ENCODE measurements at regions not wholly inside any gene's neighbourhood (a gene's known extent, or its start where the extent isn't known, plus 50 kb on each side); places are given as distances from the start of the nearest gene placed in this dataset.

GRCh38 chr4:35933901-35934300 lies 310.4 kb downstream of the ARAP2 start:
- ATAC-seq, result peak; percentile 27; the same call in 2 of the 3 replicates
- TF ChIP-seq ZNF8 (CRISPR knock-in tag; IDR thresholded peaks at IDR 0.05), result no peak
- no peak for TF ChIP-seq SNAI2 (CRISPR knock-in tag; IDR thresholded peaks at IDR 0.05)
- no peak for TF ChIP-seq CSDC2 (CRISPR knock-in tag; IDR thresholded peaks at IDR 0.05)
- TF ChIP-seq, protein P1, sequence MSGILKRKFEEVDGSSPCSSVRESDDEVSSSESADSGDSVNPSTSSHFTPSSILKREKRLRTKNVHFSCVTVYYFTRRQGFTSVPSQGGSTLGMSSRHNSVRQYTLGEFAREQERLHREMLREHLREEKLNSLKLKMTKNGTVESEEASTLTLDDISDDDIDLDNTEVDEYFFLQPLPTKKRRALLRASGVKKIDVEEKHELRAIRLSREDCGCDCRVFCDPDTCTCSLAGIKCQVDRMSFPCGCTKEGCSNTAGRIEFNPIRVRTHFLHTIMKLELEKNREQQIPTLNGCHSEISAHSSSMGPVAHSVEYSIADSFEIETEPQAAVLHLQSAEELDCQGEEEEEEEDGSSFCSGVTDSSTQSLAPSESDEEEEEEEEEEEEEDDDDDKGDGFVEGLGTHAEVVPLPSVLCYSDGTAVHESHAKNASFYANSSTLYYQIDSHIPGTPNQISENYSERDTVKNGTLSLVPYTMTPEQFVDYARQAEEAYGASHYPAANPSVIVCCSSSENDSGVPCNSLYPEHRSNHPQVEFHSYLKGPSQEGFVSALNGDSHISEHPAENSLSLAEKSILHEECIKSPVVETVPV (CRISPR knock-in tag; IDR thresholded peaks at IDR 0.05), result no peak
- no peak for TF ChIP-seq ESRRG (CRISPR knock-in tag; IDR thresholded peaks at IDR 0.05)
- no peak for TF ChIP-seq TSHZ2 (CRISPR knock-in tag; IDR thresholded peaks at IDR 0.05)
- TF ChIP-seq ISL1 (CRISPR knock-in tag; IDR thresholded peaks at IDR 0.05), result no peak
- no peak for TF ChIP-seq GLIS3 (CRISPR knock-in tag; IDR thresholded peaks at IDR 0.05)
- TF ChIP-seq ARNTL (CRISPR knock-in tag; IDR thresholded peaks at IDR 0.05; ENCODE audit: borderline replicate concordance, low read depth), result no peak
- no peak for TF ChIP-seq TCF4 (CRISPR knock-in tag; IDR thresholded peaks at IDR 0.05; ENCODE audit: borderline replicate concordance)

DNA sequence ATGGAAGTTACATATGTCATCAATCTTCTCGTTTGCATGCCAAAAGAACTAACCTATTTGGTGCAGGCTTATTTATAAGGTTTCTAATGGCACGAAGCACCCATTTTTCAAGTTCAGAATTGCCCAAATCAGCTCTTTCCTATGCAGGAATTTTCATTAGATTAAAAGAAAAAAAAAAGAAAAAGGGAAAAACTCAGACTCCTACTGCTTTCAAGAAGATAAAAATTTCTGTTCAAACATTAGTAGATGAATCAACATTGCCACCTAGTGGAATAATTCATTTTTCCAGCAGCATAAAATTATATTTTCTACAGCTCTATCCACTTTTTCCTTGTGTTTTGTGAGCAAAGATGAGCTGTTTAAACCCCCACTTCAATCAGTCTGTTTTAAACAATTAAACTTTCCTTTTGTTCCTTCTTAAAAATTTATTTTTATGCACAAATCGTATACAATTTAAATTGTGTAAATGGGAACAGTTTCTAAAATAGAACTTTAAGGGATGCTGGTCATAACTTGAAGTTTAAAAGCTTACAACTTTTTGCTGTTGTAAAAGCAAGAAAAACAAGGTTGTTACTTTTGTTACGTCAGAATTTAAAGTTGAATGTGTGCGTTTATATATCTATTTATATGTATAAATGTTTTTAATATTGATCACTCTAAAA lies 309.9 kb downstream of the ARAP2 start:
- peak; percentile 63 for ATAC-seq
- TF ChIP-seq RARB (CRISPR knock-in tag; IDR thresholded peaks at IDR 0.05) (no peak), PPARA (CRISPR knock-in tag; IDR thresholded peaks at IDR 0.05; ENCODE audit: borderline replicate concordance) (no peak), SNAI2 (CRISPR knock-in tag; IDR thresholded peaks at IDR 0.05) (no peak), ZNF565 (CRISPR knock-in tag; conservative IDR thresholded peaks at IDR 0.05; ENCODE audit: low read depth) (no peak), TOX (CRISPR knock-in tag; IDR thresholded peaks at IDR 0.05; ENCODE audit: borderline replicate concordance) (no peak), ZNF70 (CRISPR knock-in tag; IDR thresholded peaks at IDR 0.05) (no peak), BACH2 (CRISPR knock-in tag; IDR thresholded peaks at IDR 0.05; ENCODE audit: borderline replicate concordance) (no peak), ESRRG (CRISPR knock-in tag; IDR thresholded peaks at IDR 0.05) (no peak), TSHZ2 (CRISPR knock-in tag; IDR thresholded peaks at IDR 0.05) (no peak), ARNTL (CRISPR knock-in tag; IDR thresholded peaks at IDR 0.05; ENCODE audit: borderline replicate concordance, low read depth) (no peak), GLIS3 (CRISPR knock-in tag; IDR thresholded peaks at IDR 0.05) (no peak), ZFP3 (CRISPR knock-in tag; IDR thresholded peaks at IDR 0.05) (no peak)
- TF ChIP-seq, protein P2, sequence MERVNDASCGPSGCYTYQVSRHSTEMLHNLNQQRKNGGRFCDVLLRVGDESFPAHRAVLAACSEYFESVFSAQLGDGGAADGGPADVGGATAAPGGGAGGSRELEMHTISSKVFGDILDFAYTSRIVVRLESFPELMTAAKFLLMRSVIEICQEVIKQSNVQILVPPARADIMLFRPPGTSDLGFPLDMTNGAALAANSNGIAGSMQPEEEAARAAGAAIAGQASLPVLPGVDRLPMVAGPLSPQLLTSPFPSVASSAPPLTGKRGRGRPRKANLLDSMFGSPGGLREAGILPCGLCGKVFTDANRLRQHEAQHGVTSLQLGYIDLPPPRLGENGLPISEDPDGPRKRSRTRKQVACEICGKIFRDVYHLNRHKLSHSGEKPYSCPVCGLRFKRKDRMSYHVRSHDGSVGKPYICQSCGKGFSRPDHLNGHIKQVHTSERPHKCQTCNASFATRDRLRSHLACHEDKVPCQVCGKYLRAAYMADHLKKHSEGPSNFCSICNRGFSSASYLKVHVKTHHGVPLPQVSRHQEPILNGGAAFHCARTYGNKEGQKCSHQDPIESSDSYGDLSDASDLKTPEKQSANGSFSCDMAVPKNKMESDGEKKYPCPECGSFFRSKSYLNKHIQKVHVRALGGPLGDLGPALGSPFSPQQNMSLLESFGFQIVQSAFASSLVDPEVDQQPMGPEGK (CRISPR knock-in tag; IDR thresholded peaks at IDR 0.05; ENCODE audit: borderline replicate concordance), result no peak
- TF ChIP-seq, protein P3, sequence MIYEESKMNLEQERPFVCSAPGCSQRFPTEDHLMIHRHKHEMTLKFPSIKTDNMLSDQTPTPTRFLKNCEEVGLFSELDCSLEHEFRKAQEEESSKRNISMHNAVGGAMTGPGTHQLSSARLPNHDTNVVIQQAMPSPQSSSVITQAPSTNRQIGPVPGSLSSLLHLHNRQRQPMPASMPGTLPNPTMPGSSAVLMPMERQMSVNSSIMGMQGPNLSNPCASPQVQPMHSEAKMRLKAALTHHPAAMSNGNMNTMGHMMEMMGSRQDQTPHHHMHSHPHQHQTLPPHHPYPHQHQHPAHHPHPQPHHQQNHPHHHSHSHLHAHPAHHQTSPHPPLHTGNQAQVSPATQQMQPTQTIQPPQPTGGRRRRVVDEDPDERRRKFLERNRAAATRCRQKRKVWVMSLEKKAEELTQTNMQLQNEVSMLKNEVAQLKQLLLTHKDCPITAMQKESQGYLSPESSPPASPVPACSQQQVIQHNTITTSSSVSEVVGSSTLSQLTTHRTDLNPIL (CRISPR knock-in tag; IDR thresholded peaks at IDR 0.05; ENCODE audit: low read depth), result no peak

DNA sequence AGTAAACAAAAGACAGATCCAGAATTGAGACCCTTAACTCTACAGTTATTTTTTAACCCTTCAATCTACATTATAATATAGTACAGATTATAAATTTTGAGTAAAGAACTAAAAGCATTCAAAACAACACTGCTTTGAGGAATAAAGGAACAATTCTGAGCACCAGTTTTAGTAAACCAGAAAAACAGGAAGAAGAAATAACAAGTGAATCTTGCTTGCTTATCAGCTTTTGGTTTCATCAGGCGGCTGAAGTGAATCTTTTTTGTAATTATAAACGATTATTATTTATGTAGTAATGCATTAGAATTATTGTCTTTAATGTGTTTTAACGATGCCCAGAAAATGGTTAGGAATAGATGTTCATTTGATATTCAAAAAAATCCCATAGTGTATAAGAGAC lies 305.4 kb downstream of the ARAP2 start:
- ATAC-seq, result no peak
- TF ChIP-seq TOX (CRISPR knock-in tag; IDR thresholded peaks at IDR 0.05; ENCODE audit: borderline replicate concordance), result no peak
- TF ChIP-seq ZNF565 (CRISPR knock-in tag; conservative IDR thresholded peaks at IDR 0.05; ENCODE audit: low read depth), result no peak
- no peak for TF ChIP-seq ZFP3 (CRISPR knock-in tag; IDR thresholded peaks at IDR 0.05)
- TF ChIP-seq ZFP30 (CRISPR knock-in tag; IDR thresholded peaks at IDR 0.05), result no peak
- no peak for TF ChIP-seq TCF4 (CRISPR knock-in tag; IDR thresholded peaks at IDR 0.05; ENCODE audit: borderline replicate concordance)
- TF ChIP-seq ESRRG (CRISPR knock-in tag; IDR thresholded peaks at IDR 0.05), result no peak
- TF ChIP-seq ZC3H10 (CRISPR knock-in tag; IDR thresholded peaks at IDR 0.05), result no peak
- TF ChIP-seq ARNTL (CRISPR knock-in tag; IDR thresholded peaks at IDR 0.05; ENCODE audit: borderline replicate concordance, low read depth), result no peak
- no peak for TF ChIP-seq SNAI2 (CRISPR knock-in tag; IDR thresholded peaks at IDR 0.05)
- TF ChIP-seq GLIS3 (CRISPR knock-in tag; IDR thresholded peaks at IDR 0.05), result no peak
- no peak for TF ChIP-seq ZNF70 (CRISPR knock-in tag; IDR thresholded peaks at IDR 0.05)
- TF ChIP-seq, protein P4, sequence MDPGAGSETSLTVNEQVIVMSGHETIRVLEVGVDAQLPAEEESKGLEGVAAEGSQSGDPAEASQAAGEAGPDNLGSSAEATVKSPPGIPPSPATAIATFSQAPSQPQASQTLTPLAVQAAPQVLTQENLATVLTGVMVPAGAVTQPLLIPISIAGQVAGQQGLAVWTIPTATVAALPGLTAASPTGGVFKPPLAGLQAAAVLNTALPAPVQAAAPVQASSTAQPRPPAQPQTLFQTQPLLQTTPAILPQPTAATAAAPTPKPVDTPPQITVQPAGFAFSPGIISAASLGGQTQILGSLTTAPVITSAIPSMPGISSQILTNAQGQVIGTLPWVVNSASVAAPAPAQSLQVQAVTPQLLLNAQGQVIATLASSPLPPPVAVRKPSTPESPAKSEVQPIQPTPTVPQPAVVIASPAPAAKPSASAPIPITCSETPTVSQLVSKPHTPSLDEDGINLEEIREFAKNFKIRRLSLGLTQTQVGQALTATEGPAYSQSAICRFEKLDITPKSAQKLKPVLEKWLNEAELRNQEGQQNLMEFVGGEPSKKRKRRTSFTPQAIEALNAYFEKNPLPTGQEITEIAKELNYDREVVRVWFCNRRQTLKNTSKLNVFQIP (CRISPR knock-in tag; IDR thresholded peaks at IDR 0.05; ENCODE audit: borderline replicate concordance, low read depth), result no peak
- TF ChIP-seq PPARA (CRISPR knock-in tag; IDR thresholded peaks at IDR 0.05; ENCODE audit: borderline replicate concordance), result no peak
- no peak for TF ChIP-seq BACH2 (CRISPR knock-in tag; IDR thresholded peaks at IDR 0.05; ENCODE audit: borderline replicate concordance)
- TF ChIP-seq, protein P1 (CRISPR knock-in tag; IDR thresholded peaks at IDR 0.05), result no peak

All from SK-N-SH treated with all-trans-retinoic acid at 6 μM for 48 hours (cell line).